KMS-11 (cell line): ENCODE measurements at regions not wholly inside any gene's neighbourhood (a gene's known extent, or its start where the extent isn't known, plus 50 kb on each side); places are given as distances from the start of the nearest gene placed in this dataset.

ENCODE experiments used
- H2AFZ ChIP-seq: fragments of 200-600 bp; sonication (generic); 2 replicates; pipeline ENCODE4 v1.6.1; 2016; ENCODE audit warnings: antibody characterized with exemption, mixed run types, low read depth
- H3K27ac ChIP-seq: fragments of 200-600 bp; sonication (generic); 2 replicates; pipeline ENCODE4 v1.6.1; 2016; ENCODE audit warnings: mild to moderate bottlenecking, mixed run types
- H3K27me3 ChIP-seq: fragments of 200-600 bp; sonication (generic); 2 replicates; pipeline ENCODE4 v1.6.1; 2017; ENCODE audit warnings: mild to moderate bottlenecking, low read depth, mixed run types, moderate library complexity; ENCODE audit not compliant: insufficient read depth
- H3K36me3 ChIP-seq: fragments of 200-600 bp; sonication (generic); 2 replicates; pipeline ENCODE4 v1.6.1; 2017; ENCODE audit warnings: mild to moderate bottlenecking, mixed run types; ENCODE audit not compliant: insufficient read depth
- H3K4me1 ChIP-seq: fragments of 200-600 bp; sonication (generic); 2 replicates; pipeline ENCODE4 v1.6.1; 2016; ENCODE audit warnings: mild to moderate bottlenecking, low read depth, mixed run types; ENCODE audit not compliant: poor library complexity, severe bottlenecking
- H3K4me2 ChIP-seq: fragments of 200-600 bp; sonication (generic); 2 replicates; pipeline ENCODE4 v1.7.0; 2016; ENCODE audit warnings: mild to moderate bottlenecking, mixed run types
- H3K4me3 ChIP-seq: fragments of 200-600 bp; sonication (generic); IDR thresholded peaks from 2 replicates; pipeline ENCODE4 v1.6.1; 2017; ENCODE audit warnings: low read depth, low read length, mixed read lengths; ENCODE audit not compliant: insufficient read depth
- H3K79me2 ChIP-seq: fragments of 200-600 bp; sonication (generic); 2 replicates; pipeline ENCODE4 v1.6.1; 2016; ENCODE audit warnings: low read depth, mixed run types; ENCODE audit not compliant: insufficient read depth
- H3K9ac ChIP-seq: fragments of 200-600 bp; sonication (generic); 2 replicates; pipeline ENCODE4 v1.6.1; 2016; ENCODE audit warnings: mild to moderate bottlenecking, mixed run types
- H4K20me1 ChIP-seq: fragments of 200-600 bp; sonication (generic); 2 replicates; pipeline ENCODE4 v1.6.1; 2016; ENCODE audit warnings: mild to moderate bottlenecking, mixed run types; ENCODE audit not compliant: insufficient read depth
- TF ChIP-seq, protein P1 (sequence below): fragments of 200-600 bp; sonication (generic); conservative IDR thresholded peaks from 2 replicates; pipeline ENCODE4 v1.6.1; 2017; ENCODE audit warnings: low read depth, mild to moderate bottlenecking, antibody characterized with exemption, low read length, moderate library complexity, mixed read lengths

- Histone ChIP-seq H2AFZ (no peak overlapping the region), H3K79me2 (no peaks in the 10 kb centered on the region), H3K27ac (no peak overlapping the region), H3K4me2 (no peak overlapping the region), H3K4me3 (no peak overlapping the region), H3K27me3 (no peaks in the 10 kb centered on the region), H3K36me3 (no peaks in the 10 kb centered on the region), H3K9ac (no peak overlapping the region), H3K4me1 (no peaks in the 10 kb centered on the region), H4K20me1 (no peaks in the 10 kb centered on the region)
- TF ChIP-seq, protein P1, sequence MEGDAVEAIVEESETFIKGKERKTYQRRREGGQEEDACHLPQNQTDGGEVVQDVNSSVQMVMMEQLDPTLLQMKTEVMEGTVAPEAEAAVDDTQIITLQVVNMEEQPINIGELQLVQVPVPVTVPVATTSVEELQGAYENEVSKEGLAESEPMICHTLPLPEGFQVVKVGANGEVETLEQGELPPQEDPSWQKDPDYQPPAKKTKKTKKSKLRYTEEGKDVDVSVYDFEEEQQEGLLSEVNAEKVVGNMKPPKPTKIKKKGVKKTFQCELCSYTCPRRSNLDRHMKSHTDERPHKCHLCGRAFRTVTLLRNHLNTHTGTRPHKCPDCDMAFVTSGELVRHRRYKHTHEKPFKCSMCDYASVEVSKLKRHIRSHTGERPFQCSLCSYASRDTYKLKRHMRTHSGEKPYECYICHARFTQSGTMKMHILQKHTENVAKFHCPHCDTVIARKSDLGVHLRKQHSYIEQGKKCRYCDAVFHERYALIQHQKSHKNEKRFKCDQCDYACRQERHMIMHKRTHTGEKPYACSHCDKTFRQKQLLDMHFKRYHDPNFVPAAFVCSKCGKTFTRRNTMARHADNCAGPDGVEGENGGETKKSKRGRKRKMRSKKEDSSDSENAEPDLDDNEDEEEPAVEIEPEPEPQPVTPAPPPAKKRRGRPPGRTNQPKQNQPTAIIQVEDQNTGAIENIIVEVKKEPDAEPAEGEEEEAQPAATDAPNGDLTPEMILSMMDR, result no peak
Observed at GRCh38 chr1:239700667-239701066, 314.3 kb downstream of the CHRM3 start.

GRCh38 chr1:239703075-239703474, 316.7 kb downstream of the CHRM3 start:
- H3K27me3 ChIP-seq, result no peaks in the 10 kb centered on the region
- TF ChIP-seq, protein P1, result no peak

DNA sequence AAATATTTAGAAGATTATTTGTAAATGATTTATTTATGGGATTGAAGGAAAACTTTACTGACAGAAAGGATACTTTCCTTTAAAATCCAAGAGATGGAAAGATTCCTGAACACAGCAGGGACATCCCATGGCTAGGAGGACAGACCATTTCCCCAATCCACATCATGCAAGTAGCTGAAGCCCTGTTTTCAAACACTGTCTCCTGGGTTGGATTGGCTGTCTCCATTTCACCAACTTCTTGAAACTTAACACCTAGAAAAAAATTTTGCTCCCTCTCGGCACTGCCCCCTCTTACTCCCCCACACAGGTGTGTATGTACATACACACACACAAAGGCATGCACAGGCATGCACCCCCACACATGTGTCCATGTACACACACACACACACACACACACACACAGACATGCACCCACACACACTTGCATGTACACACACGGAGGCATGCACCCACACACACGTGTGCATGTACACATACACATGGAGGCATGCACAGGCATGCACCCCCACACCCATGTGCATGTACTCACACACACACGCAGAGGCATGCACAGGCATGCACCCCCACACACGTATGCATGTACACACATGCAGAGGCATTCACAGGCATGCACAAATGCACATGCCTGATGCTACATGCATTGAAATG, 320.0 kb downstream of the CHRM3 start:
- H3K4me3 ChIP-seq, result no peak overlapping the region
- H3K27me3 ChIP-seq, result no peaks in the 10 kb centered on the region
- no peaks in the 10 kb centered on the region for H4K20me1 ChIP-seq
- no peak overlapping the region for H3K4me2 ChIP-seq
- H3K9ac ChIP-seq, result no peak overlapping the region
- no peaks in the 10 kb centered on the region for H3K79me2 ChIP-seq
- TF ChIP-seq, protein P1, result no peak
- no peak overlapping the region for H3K27ac ChIP-seq
- no peak overlapping the region for H2AFZ ChIP-seq
- H3K36me3 ChIP-seq, result no peaks in the 10 kb centered on the region
- no peaks in the 10 kb centered on the region for H3K4me1 ChIP-seq

More at GRCh38 chr1:239703075-239703474, 316.7 kb downstream of the CHRM3 start:
- Histone ChIP-seq H3K36me3 (no peaks in the 10 kb centered on the region), H3K4me1 (no peaks in the 10 kb centered on the region), H3K4me2 (no peak overlapping the region), H2AFZ (no peak overlapping the region), H4K20me1 (no peaks in the 10 kb centered on the region), H3K9ac (no peak overlapping the region), H3K4me3 (no peak overlapping the region), H3K27ac (no peak overlapping the region), H3K79me2 (no peaks in the 10 kb centered on the region)

- H2AFZ ChIP-seq, result no peak overlapping the region
- no peaks in the 10 kb centered on the region for H3K36me3 ChIP-seq
- H3K4me2 ChIP-seq, result no peak overlapping the region
- TF ChIP-seq, protein P1, result no peak
- no peaks in the 10 kb centered on the region for H3K27me3 ChIP-seq
- H4K20me1 ChIP-seq, result no peaks in the 10 kb centered on the region
- H3K27ac ChIP-seq, result no peak overlapping the region
- H3K9ac ChIP-seq, result no peak overlapping the region
- no peak overlapping the region for H3K4me3 ChIP-seq
- no peaks in the 10 kb centered on the region for H3K79me2 ChIP-seq
- H3K4me1 ChIP-seq, result no peaks in the 10 kb centered on the region
Observed at GRCh38 chr1:239707615-239708014, 321.2 kb downstream of the CHRM3 start.
